Caco-2 (cell line): ENCODE measurements at regions not wholly inside any gene's neighbourhood (a gene's known extent, or its start where the extent isn't known, plus 50 kb on each side); places are given as distances from the start of the nearest gene placed in this dataset.

Experiments used
- BruUV-seq: library from RNA; stranded (reverse); fragments of 400-500 nt; replicated peaks from 2 replicates; lab custom pipeline; 2021; lab: Mats Ljungman, UMichigan
- CTCF ChIA-PET: fragments of 300-600 bp; sonication (Branson Sonifier 250); formaldehyde crosslinking; loops from one replicate; lab custom pipeline; 2022; ENCODE audit warnings: antibody characterized with exemption; lab: Charles Lee
- POLR2A ChIA-PET: fragments of 300-600 bp; sonication (Branson Sonifier 250); formaldehyde crosslinking; loops from one replicate; lab custom pipeline; 2022; ENCODE audit warnings: antibody characterized with exemption; lab: Charles Lee
- DNase-seq, 2 experiments: peaks; one replicate each; pipeline versions ENCODE4 v3.0.0 to v3.0.0-alpha.2; 2020 to 2022
- H3K27me3 ChIP-seq: replicated peaks from 2 replicates; pipeline ENCODE4 v1.6.0; 2011; ENCODE audit warnings: low read length; ENCODE audit not compliant: control insufficient read depth, insufficient read depth
- H3K36me3 ChIP-seq: 2 replicates; pipeline ENCODE4 v1.5.1; 2011; ENCODE audit warnings: low read length; ENCODE audit not compliant: control insufficient read depth, insufficient read depth
- H3K4me1 ChIP-seq: fragments of 250-450 bp; sonication (Bioruptor Pico); 2 replicates; pipeline ENCODE4 v1.5.1; 2020; ENCODE audit warnings: mild to moderate bottlenecking
- H3K4me3 ChIP-seq: 2 replicates; pipeline ENCODE4 v1.5.1; 2011; ENCODE audit warnings: low read depth, mild to moderate bottlenecking, control low read depth, low read length
- H3K9me3 ChIP-seq: fragments of 250-450 bp; sonication (Bioruptor Pico); 2 replicates; pipeline ENCODE4 v1.5.1; 2020; ENCODE audit warnings: mild to moderate bottlenecking, moderate library complexity
- H3K27ac Mint-ChIP-seq: one replicate; pipeline ENCODE4 v1.8.0; 2022; ENCODE audit warnings: mixed read lengths; ENCODE audit not compliant: unreplicated experiment
- H3K27me3 Mint-ChIP-seq: one replicate; pipeline ENCODE4 v1.8.0; 2022; ENCODE audit warnings: mixed read lengths; ENCODE audit not compliant: insufficient read depth, unreplicated experiment
- H3K36me3 Mint-ChIP-seq: one replicate; pipeline ENCODE4 v1.8.0; 2022; ENCODE audit warnings: mild to moderate bottlenecking, mixed read lengths; ENCODE audit not compliant: insufficient read depth, unreplicated experiment
- H3K4me1 Mint-ChIP-seq: one replicate; pipeline ENCODE4 v1.8.0; 2022; ENCODE audit warnings: low read depth, mixed read lengths; ENCODE audit not compliant: unreplicated experiment
- H3K4me3 Mint-ChIP-seq: one replicate; pipeline ENCODE4 v1.8.0; 2022; ENCODE audit warnings: mild to moderate bottlenecking, moderate library complexity, mixed read lengths; ENCODE audit not compliant: unreplicated experiment
- H3K9me3 Mint-ChIP-seq: one replicate; pipeline ENCODE4 v1.8.0; 2022; ENCODE audit warnings: mixed read lengths; ENCODE audit not compliant: unreplicated experiment
- CTCF ChIP-seq, 2 experiments: fragments of 200-600 bp in 1 of 2; IDR thresholded peaks; 1 replicate in 1 of 2; 2 replicates in 1 of 2; pipeline versions ENCODE4 v1.5.1 to v1.8.0; 2011 to 2022; ENCODE audit warnings: antibody characterized with exemption in 1 of 2, control low read depth in 1 of 2, inconsistent platforms in 1 of 2, low read depth in 1 of 2, low read length in 1 of 2, mild to moderate bottlenecking in 1 of 2, moderate library complexity in 1 of 2; ENCODE audit not compliant: insufficient read depth in 1 of 2, severe bottlenecking in 1 of 2, unreplicated experiment in 1 of 2
- intact Hi-C: fragments of 100-400 bp; cut with micrococcal nuclease; formaldehyde crosslinking; loops from one replicate; pipeline ENCODE4 v1.10.0; 2022; ENCODE audit not compliant: unreplicated experiment

- peaks cover 15% of the 10 kb centered on the region for H3K4me1 ChIP-seq
- POLR2A ChIA-PET, result no interaction called here
Measured at GRCh38 chr2:20106746-20107145, 55.3 kb upstream of the LAPTM4A start.

GRCh38 chr2:20104900-20105545, 53.6 kb upstream of the LAPTM4A start:
- CTCF ChIA-PET, result interaction anchor here (0.9 to 1.5 kb wide), 2 partner anchors 90 to 186 kb away, joined by 3 to 5 read pairs; no protein-coding TSS in a partner anchor
- Mint-ChIP-seq H3K4me1 (peaks cover 19% of the 10 kb centered on the region), H3K36me3 (peaks cover 4% of the 10 kb centered on the region), H3K27ac (no peak overlapping the region), H3K27me3 (no peaks in the 10 kb centered on the region), H3K4me3 (no peak overlapping the region), H3K9me3 (no peaks in the 10 kb centered on the region)
- TF ChIP-seq CTCF (IDR thresholded peaks at IDR 0.05; ENCODE audit: insufficient read depth in 1 of 2, low read depth in 1 of 2, low read length in 1 of 2, severe bottlenecking in 1 of 2, unreplicated experiment in 1 of 2), result no peak
- intact Hi-C loops, result no loop called here
- Histone ChIP-seq H3K36me3 (no peaks in the 10 kb centered on the region), H3K27me3 (no peaks in the 10 kb centered on the region), H3K4me1 (peaks cover 12% of the 10 kb centered on the region), H3K9me3 (no peaks in the 10 kb centered on the region), H3K4me3 (no peak overlapping the region)
- BruUV-seq, result no TSS peak
- POLR2A ChIA-PET, result no interaction called here
- no peak for DNase-seq

More at GRCh38 chr2:20106746-20107145, 55.3 kb upstream of the LAPTM4A start:
- no peaks in the 10 kb centered on the region for H3K36me3 ChIP-seq
- no peak overlapping the region for H3K4me3 ChIP-seq
- Mint-ChIP-seq H3K4me1 (peaks cover 19% of the 10 kb centered on the region), H3K4me3 (no peak overlapping the region), H3K36me3 (peaks cover 4% of the 10 kb centered on the region), H3K27me3 (no peaks in the 10 kb centered on the region), H3K9me3 (no peaks in the 10 kb centered on the region), H3K27ac (no peak overlapping the region)
- no peaks in the 10 kb centered on the region for H3K27me3 ChIP-seq
- DNase-seq, result no peak
- intact Hi-C loops, result no loop called here
- no peaks in the 10 kb centered on the region for H3K9me3 ChIP-seq
- CTCF ChIA-PET, result interaction anchor here (1.1 to 2.2 kb wide), 3 partner anchors 91 to 184 kb away, joined by 3 to 11 read pairs (median 3); partner anchors contain the start of gene SDC1
- no TSS peak for BruUV-seq
- TF ChIP-seq CTCF (IDR thresholded peaks at IDR 0.05; ENCODE audit: insufficient read depth in 1 of 2, low read depth in 1 of 2, low read length in 1 of 2, severe bottlenecking in 1 of 2, unreplicated experiment in 1 of 2), result peak in 1 of 2 experiments; percentile 23

- intact Hi-C loops, result loop anchor here (1.0 kb wide), 3 partner anchors 88 to 188 kb away; partner anchors contain the start of gene SDC1
- 0 out of 2 replicates have a peak, but pooled peaks cover 3% of the 10 kb centered on the region for H3K4me1 ChIP-seq
- H3K36me3 ChIP-seq, result no peaks in the 10 kb centered on the region
- Mint-ChIP-seq H3K27ac (no peak overlapping the region), H3K27me3 (no peaks in the 10 kb centered on the region), H3K4me1 (peaks cover 9% of the 10 kb centered on the region), H3K4me3 (no peak overlapping the region), H3K9me3 (no peaks in the 10 kb centered on the region), H3K36me3 (no peaks in the 10 kb centered on the region)
- H3K27me3 ChIP-seq, result no peaks in the 10 kb centered on the region
- no peaks in the 10 kb centered on the region for H3K9me3 ChIP-seq
- peak in 1 of 2 experiments; percentile 38 for DNase-seq
- BruUV-seq, result no TSS peak
- POLR2A ChIA-PET, result no interaction called here
- CTCF ChIA-PET, result interaction anchor here (0.6 to 1.0 kb wide), 7 partner anchors 52 to 222 kb away, joined by 3 to 13 read pairs (median 4); partner anchors contain the start of genes LAPTM4A and SDC1
- H3K4me3 ChIP-seq, result no peak overlapping the region
- TF ChIP-seq CTCF (IDR thresholded peaks at IDR 0.05; ENCODE audit: insufficient read depth in 1 of 2, low read depth in 1 of 2, low read length in 1 of 2, severe bottlenecking in 1 of 2, unreplicated experiment in 1 of 2), result peak; percentile 47 to 52
Measured at GRCh38 chr2:20103530-20103929, 52.1 kb upstream of the LAPTM4A start.
